A549 (cell line): ENCODE measurements at regions not wholly inside any gene's neighbourhood (a gene's known extent, or its start where the extent isn't known, plus 50 kb on each side); places are given as distances from the start of the nearest gene placed in this dataset.

Experiments
- ATAC-seq, 2 experiments: fragments of 200-7000 bp in 1 of 2; fragments of >200 bp in 1 of 2; cut with Nextera tagmentation in 1 of 2; cut with Tn5 transposase in 1 of 2; 3 replicates each; pipeline versions ENCODE4 v1.8.0 to v1.9.1; 2018 to 2020; ENCODE audit warnings: mild to moderate bottlenecking in 1 of 2, moderate library complexity in 1 of 2
- CTCF ChIA-PET: fragments of 300-600 bp; sonication (Branson Sonifier 250); formaldehyde crosslinking; extraction: SDS; loops from one replicate; lab custom pipeline; 2021; ENCODE audit warnings: antibody characterized with exemption, inconsistent platforms; lab: Yijun Ruan, JAX
- POLR2A ChIA-PET: fragments of 350-600 bp; formaldehyde crosslinking; extraction: SDS; loops from one replicate; lab custom pipeline; 2021; ENCODE audit warnings: antibody characterized with exemption, inconsistent platforms; lab: Yijun Ruan, JAX
- DNase-seq, 2 experiments: peaks; one replicate each; pipeline versions ENCODE4 v3.0.0 to v3.0.0-alpha.2; 2011 to 2016; ENCODE audit warnings: low read depth in 1 of 2, low spot score in 1 of 2
- FAIRE-seq: peaks from 2 replicates; lab custom pipeline; 2011; peaks lifted over from hg19 to GRCh38; lab: Jason Lieb, UNC
- H3K27ac ChIP-seq, 2 experiments: fragments of >200 bp; sonication (Bioruptor Twin); formaldehyde crosslinking; 3 replicates each; pipeline ENCODE4 v1.5.1; 2016 to 2017
- H3K4me1 ChIP-seq: fragments of >200 bp; sonication (Bioruptor Twin); formaldehyde crosslinking; 3 replicates; pipeline ENCODE4 v1.6.1; 2016
- H3K4me2 ChIP-seq: fragments of >200 bp; sonication (Bioruptor Twin); formaldehyde crosslinking; 3 replicates; pipeline ENCODE4 v1.6.1; 2016
- H3K4me3 ChIP-seq: fragments of >200 bp; sonication (Bioruptor Twin); formaldehyde crosslinking; 3 replicates; pipeline ENCODE4 v1.5.1; 2016
- H3K9me3 ChIP-seq: fragments of >200 bp; sonication (Bioruptor Twin); formaldehyde crosslinking; 3 replicates; pipeline ENCODE4 v1.6.1; 2016
- BHLHE40 ChIP-seq: IDR thresholded peaks from 2 replicates; pipeline ENCODE4 v1.6.1; 2012; ENCODE audit warnings: low read depth, low read length, inconsistent platforms
- CBX2 ChIP-seq: fragments of 200-600 bp; sonication (generic); IDR thresholded peaks from 2 replicates; pipeline ENCODE4 v1.6.1; 2016; ENCODE audit warnings: low read depth, mild to moderate bottlenecking, borderline replicate concordance
- CBX8 ChIP-seq: fragments of 200-600 bp; sonication (generic); IDR thresholded peaks from 2 replicates; pipeline ENCODE4 v1.6.1; 2016
- EHMT2 ChIP-seq: fragments of 200-600 bp; sonication (generic); IDR thresholded peaks from 2 replicates; pipeline ENCODE4 v1.6.1; 2016; ENCODE audit warnings: antibody characterized with exemption, low read depth, mild to moderate bottlenecking, moderate library complexity
- ESRRA ChIP-seq: fragments of 150-350 bp; IDR thresholded peaks from 2 replicates; pipeline ENCODE4 v1.6.1; 2014; ENCODE audit warnings: mild to moderate bottlenecking, low read length, borderline replicate concordance
- HDAC2 ChIP-seq: fragments of 200-600 bp; sonication (generic); IDR thresholded peaks from 2 replicates; pipeline ENCODE4 v1.6.1; 2016
- JUN ChIP-seq, 2 experiments: fragments of >200 bp; sonication (Bioruptor Twin); formaldehyde crosslinking; IDR thresholded peaks; 2 replicates in 1 of 2; 3 replicates in 1 of 2; pipeline ENCODE4 v1.6.1; 2016 to 2017
- JUNB ChIP-seq: fragments of >200 bp; sonication (Bioruptor Twin); formaldehyde crosslinking; IDR thresholded peaks from 2 replicates; pipeline ENCODE4 v1.6.1; 2016
- MAFK ChIP-seq: fragments of 450-650 bp; IDR thresholded peaks from 2 replicates; pipeline ENCODE4 v1.6.1; 2014; ENCODE audit not compliant: partially characterized antibody
- MAZ ChIP-seq: fragments of 150-350 bp; IDR thresholded peaks from 2 replicates; pipeline ENCODE4 v1.6.1; 2014; ENCODE audit warnings: antibody characterized with exemption, low read depth, low read length, borderline replicate concordance
- MYC ChIP-seq: IDR thresholded peaks from 2 replicates; pipeline ENCODE4 v1.6.1; 2012; ENCODE audit warnings: mild to moderate bottlenecking, inconsistent platforms, low read length, improper control_type of control experiment, borderline replicate concordance
- POLR2A ChIP-seq: IDR thresholded peaks from 2 replicates; pipeline ENCODE4 v1.6.1; 2012; ENCODE audit warnings: mild to moderate bottlenecking, low read length
- POLR2AphosphoS2 ChIP-seq: conservative IDR thresholded peaks from 2 replicates; pipeline ENCODE4 v1.6.1; 2012; ENCODE audit warnings: low read length, improper control_type of control experiment, inconsistent platforms
- RCOR1 ChIP-seq: fragments of 150-350 bp; IDR thresholded peaks from 2 replicates; pipeline ENCODE4 v1.6.1; 2014; ENCODE audit warnings: antibody characterized with exemption, low read length, low read depth
- RFX5 ChIP-seq: fragments of 450-650 bp; IDR thresholded peaks from 2 replicates; pipeline ENCODE4 v1.7.1; 2014; ENCODE audit warnings: antibody characterized with exemption, mild to moderate bottlenecking, moderate library complexity
- SMC3 ChIP-seq: fragments of >200 bp; sonication (Bioruptor Twin); formaldehyde crosslinking; IDR thresholded peaks from 3 replicates; pipeline ENCODE4 v1.6.1; 2018; ENCODE audit warnings: inconsistent platforms
- SREBF2 ChIP-seq: fragments of 450-650 bp; IDR thresholded peaks from 2 replicates; pipeline ENCODE4 v1.6.1; 2014; ENCODE audit warnings: mild to moderate bottlenecking, moderate library complexity
- ZNF302 ChIP-seq: fragments of 250-450 bp; sonication (Bioruptor Pico); IDR thresholded peaks from 2 replicates; pipeline ENCODE4 v1.9.0; 2021; ENCODE audit warnings: inconsistent platforms, mild to moderate bottlenecking, moderate library complexity
- ZSCAN20 ChIP-seq: fragments of 250-450 bp; sonication (Bioruptor Pico); IDR thresholded peaks from 2 replicates; pipeline ENCODE4 v1.8.0; 2022; ENCODE audit warnings: mild to moderate bottlenecking, moderate library complexity
- WGBS: methylation state at CpG from one replicate; pipeline ENCODE4 v1.1.6; 2017; ENCODE audit errors: missing lambda C conversion rate; 5-methylcytosine and 5-hydroxymethylcytosine counted together
- TF ChIP-seq, protein P1 (sequence below): fragments of 150-350 bp; IDR thresholded peaks from 2 replicates; pipeline ENCODE4 v1.6.1; 2014; ENCODE audit warnings: low read depth, mild to moderate bottlenecking, low read length
- TF ChIP-seq, protein P2 (sequence below): fragments of 450-650 bp; IDR thresholded peaks from 2 replicates; pipeline ENCODE4 v1.6.1; 2014; ENCODE audit warnings: antibody characterized with exemption
- TF ChIP-seq, protein P3 (sequence below): fragments of 200-600 bp; sonication (generic); IDR thresholded peaks from 2 replicates; pipeline ENCODE4 v1.6.1; 2016; ENCODE audit warnings: antibody characterized with exemption, mild to moderate bottlenecking, moderate library complexity
- TF ChIP-seq, protein P4 (sequence below): fragments of 250-450 bp; sonication (Bioruptor Pico); IDR thresholded peaks from 2 replicates; pipeline ENCODE4 v1.5.0; 2021; ENCODE audit warnings: mild to moderate bottlenecking, moderate library complexity, borderline replicate concordance

- Histone ChIP-seq H3K4me3 (no peak overlapping the region), H3K27ac (no peak overlapping the region), H3K9me3 (peaks cover 6% of the 10 kb centered on the region; the same call in 1 of the 3 replicates), H3K4me1 (peaks cover 4% of the 10 kb centered on the region; the same call in 1 of the 3 replicates), H3K4me2 (no peak overlapping the region)
- FAIRE-seq: no peak
- TF ChIP-seq RCOR1 (no peak), EHMT2 (no peak), RFX5 (no peak), JUNB (no peak), CBX2 (no peak), CBX8 (no peak), MAZ (no peak), ESRRA (no peak)
- TF ChIP-seq, protein P1, sequence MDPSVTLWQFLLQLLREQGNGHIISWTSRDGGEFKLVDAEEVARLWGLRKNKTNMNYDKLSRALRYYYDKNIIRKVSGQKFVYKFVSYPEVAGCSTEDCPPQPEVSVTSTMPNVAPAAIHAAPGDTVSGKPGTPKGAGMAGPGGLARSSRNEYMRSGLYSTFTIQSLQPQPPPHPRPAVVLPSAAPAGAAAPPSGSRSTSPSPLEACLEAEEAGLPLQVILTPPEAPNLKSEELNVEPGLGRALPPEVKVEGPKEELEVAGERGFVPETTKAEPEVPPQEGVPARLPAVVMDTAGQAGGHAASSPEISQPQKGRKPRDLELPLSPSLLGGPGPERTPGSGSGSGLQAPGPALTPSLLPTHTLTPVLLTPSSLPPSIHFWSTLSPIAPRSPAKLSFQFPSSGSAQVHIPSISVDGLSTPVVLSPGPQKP: no peak
- POLR2A ChIA-PET: no interaction called here
- no peak for DNase-seq
- CTCF ChIA-PET: no interaction called here
- WGBS: 88% methylated on average over 2 of the region's 2 CpGs
- ATAC-seq: no peak
Observed at GRCh38 chr13:79682164-79682563, 201.2 kb downstream of the NDFIP2 start.

GRCh38 chr13:79681069-79681468, 200.1 kb downstream of the NDFIP2 start:
- CTCF ChIA-PET: interaction anchor here (2.5 kb wide), 1 partner anchor 12 kb away, joined by 10 read pairs; no protein-coding TSS in a partner anchor
- Histone ChIP-seq H3K4me2 (no peak overlapping the region), H3K9me3 (peaks cover 6% of the 10 kb centered on the region; the same call in 1 of the 3 replicates), H3K4me3 (no peak overlapping the region), H3K27ac (no peak overlapping the region), H3K4me1 (peaks cover 4% of the 10 kb centered on the region; the same call in 1 of the 3 replicates)
- ATAC-seq (no peak), DNase-seq (no peak), FAIRE-seq (no peak)
- 80% methylated on average over 1 of the region's 1 CpG for WGBS
- no peak for TF ChIP-seq ZNF302 (CRISPR knock-in tag)
- no peak for TF ChIP-seq MAZ
- TF ChIP-seq MYC: no peak
- TF ChIP-seq SMC3: no peak
- TF ChIP-seq POLR2AphosphoS2: no peak
- TF ChIP-seq, protein P2, sequence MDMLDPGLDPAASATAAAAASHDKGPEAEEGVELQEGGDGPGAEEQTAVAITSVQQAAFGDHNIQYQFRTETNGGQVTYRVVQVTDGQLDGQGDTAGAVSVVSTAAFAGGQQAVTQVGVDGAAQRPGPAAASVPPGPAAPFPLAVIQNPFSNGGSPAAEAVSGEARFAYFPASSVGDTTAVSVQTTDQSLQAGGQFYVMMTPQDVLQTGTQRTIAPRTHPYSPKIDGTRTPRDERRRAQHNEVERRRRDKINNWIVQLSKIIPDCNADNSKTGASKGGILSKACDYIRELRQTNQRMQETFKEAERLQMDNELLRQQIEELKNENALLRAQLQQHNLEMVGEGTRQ: no peak
- TF ChIP-seq ESRRA: no peak
- TF ChIP-seq, protein P3, sequence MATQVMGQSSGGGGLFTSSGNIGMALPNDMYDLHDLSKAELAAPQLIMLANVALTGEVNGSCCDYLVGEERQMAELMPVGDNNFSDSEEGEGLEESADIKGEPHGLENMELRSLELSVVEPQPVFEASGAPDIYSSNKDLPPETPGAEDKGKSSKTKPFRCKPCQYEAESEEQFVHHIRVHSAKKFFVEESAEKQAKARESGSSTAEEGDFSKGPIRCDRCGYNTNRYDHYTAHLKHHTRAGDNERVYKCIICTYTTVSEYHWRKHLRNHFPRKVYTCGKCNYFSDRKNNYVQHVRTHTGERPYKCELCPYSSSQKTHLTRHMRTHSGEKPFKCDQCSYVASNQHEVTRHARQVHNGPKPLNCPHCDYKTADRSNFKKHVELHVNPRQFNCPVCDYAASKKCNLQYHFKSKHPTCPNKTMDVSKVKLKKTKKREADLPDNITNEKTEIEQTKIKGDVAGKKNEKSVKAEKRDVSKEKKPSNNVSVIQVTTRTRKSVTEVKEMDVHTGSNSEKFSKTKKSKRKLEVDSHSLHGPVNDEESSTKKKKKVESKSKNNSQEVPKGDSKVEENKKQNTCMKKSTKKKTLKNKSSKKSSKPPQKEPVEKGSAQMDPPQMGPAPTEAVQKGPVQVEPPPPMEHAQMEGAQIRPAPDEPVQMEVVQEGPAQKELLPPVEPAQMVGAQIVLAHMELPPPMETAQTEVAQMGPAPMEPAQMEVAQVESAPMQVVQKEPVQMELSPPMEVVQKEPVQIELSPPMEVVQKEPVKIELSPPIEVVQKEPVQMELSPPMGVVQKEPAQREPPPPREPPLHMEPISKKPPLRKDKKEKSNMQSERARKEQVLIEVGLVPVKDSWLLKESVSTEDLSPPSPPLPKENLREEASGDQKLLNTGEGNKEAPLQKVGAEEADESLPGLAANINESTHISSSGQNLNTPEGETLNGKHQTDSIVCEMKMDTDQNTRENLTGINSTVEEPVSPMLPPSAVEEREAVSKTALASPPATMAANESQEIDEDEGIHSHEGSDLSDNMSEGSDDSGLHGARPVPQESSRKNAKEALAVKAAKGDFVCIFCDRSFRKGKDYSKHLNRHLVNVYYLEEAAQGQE: no peak
- no peak for TF ChIP-seq HDAC2
- no peak for TF ChIP-seq POLR2A
- TF ChIP-seq ZSCAN20 (CRISPR knock-in tag): no peak
- TF ChIP-seq SREBF2: no peak
- POLR2A ChIA-PET: no interaction called here

- POLR2A ChIA-PET: no interaction called here
- CTCF ChIA-PET: interaction anchor here (1.2 to 2.5 kb wide), 2 partner anchors 12 to 662 kb away, joined by 3 to 10 read pairs; no protein-coding TSS in a partner anchor
- ATAC-seq: no peak
Observed at GRCh38 chr13:79680485-79680884, 199.5 kb downstream of the NDFIP2 start.

More at GRCh38 chr13:79680485-79680884, 199.5 kb downstream of the NDFIP2 start:
- FAIRE-seq (no peak), DNase-seq (no peak)
- H3K4me2 ChIP-seq: no peak overlapping the region
- H3K4me3 ChIP-seq: no peak overlapping the region
- no peak for TF ChIP-seq BHLHE40
- no peak for TF ChIP-seq JUN (IDR thresholded peaks at IDR 0.05)
- TF ChIP-seq, protein P4, sequence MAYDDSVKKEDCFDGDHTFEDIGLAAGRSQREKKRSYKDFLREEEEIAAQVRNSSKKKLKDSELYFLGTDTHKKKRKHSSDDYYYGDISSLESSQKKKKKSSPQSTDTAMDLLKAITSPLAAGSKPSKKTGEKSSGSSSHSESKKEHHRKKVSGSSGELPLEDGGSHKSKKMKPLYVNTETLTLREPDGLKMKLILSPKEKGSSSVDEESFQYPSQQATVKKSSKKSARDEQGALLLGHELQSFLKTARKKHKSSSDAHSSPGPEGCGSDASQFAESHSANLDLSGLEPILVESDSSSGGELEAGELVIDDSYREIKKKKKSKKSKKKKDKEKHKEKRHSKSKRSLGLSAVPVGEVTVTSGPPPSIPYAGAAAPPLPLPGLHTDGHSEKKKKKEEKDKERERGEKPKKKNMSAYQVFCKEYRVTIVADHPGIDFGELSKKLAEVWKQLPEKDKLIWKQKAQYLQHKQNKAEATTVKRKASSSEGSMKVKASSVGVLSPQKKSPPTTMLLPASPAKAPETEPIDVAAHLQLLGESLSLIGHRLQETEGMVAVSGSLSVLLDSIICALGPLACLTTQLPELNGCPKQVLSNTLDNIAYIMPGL (CRISPR knock-in tag): no peak
- TF ChIP-seq MAFK: no peak
- TF ChIP-seq SREBF2: no peak
- peaks cover 6% of the 10 kb centered on the region; the same call in 1 of the 3 replicates for H3K9me3 ChIP-seq
- no peak overlapping the region for H3K27ac ChIP-seq
- peaks cover 4% of the 10 kb centered on the region; the same call in 1 of the 3 replicates for H3K4me1 ChIP-seq
